ENCODE measurements at regions not wholly inside any gene's neighbourhood (a gene's known extent, or its start where the extent isn't known, plus 50 kb on each side); places are given as distances from the start of the nearest gene placed in this dataset.

DNA sequence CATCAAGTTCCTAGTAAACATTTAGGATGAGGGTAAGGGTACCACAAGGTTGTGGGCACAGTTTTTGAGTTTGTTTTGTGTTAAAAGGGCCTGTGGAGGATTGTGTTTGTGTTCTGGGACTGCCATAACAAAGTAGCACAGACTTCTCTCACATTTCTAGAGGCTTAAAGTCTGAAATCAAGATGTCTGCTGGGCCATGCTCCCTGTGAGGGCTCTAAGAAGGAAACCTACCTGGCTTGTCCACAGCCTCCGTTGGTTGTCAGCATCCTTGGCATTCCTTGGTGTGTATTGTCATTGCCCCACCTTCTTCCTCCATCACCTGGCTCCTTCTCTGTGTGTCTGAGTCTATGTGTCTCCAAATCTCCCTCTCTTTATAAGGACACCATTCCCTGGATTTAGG is 808.1 kb upstream of the RBFOX1 start:
- H3K4me1 ChIP-seq (ENCODE audit: control insufficient read depth in 2 of 2, insufficient read depth in 2 of 2, low read length in 2 of 2), result no peaks in the 10 kb centered on the region
- peaks cover 0 to 2% of the 10 kb centered on the region in 2 donors for H3K9me3 ChIP-seq (ENCODE audit: control insufficient read depth in 2 of 2, low read length in 2 of 2)
- H3K27ac ChIP-seq (ENCODE audit: low read depth in 2 of 2, low read length in 2 of 2), result no peak overlapping the region
- no peak overlapping the region for H3K9ac ChIP-seq (ENCODE audit: low read depth in 1 of 2, low read length in 2 of 2)
- no peaks in the 10 kb centered on the region for H3K36me3 ChIP-seq (ENCODE audit: control insufficient read depth in 2 of 2, insufficient read depth in 2 of 2, low read length in 2 of 2)
- no peak overlapping the region for H3K4me3 ChIP-seq (ENCODE audit: low read length in 2 of 2)
- H3K27me3 ChIP-seq (ENCODE audit: control insufficient read depth in 2 of 2, insufficient read depth in 2 of 2, low read length in 2 of 2), result no peaks in the 10 kb centered on the region

DNA sequence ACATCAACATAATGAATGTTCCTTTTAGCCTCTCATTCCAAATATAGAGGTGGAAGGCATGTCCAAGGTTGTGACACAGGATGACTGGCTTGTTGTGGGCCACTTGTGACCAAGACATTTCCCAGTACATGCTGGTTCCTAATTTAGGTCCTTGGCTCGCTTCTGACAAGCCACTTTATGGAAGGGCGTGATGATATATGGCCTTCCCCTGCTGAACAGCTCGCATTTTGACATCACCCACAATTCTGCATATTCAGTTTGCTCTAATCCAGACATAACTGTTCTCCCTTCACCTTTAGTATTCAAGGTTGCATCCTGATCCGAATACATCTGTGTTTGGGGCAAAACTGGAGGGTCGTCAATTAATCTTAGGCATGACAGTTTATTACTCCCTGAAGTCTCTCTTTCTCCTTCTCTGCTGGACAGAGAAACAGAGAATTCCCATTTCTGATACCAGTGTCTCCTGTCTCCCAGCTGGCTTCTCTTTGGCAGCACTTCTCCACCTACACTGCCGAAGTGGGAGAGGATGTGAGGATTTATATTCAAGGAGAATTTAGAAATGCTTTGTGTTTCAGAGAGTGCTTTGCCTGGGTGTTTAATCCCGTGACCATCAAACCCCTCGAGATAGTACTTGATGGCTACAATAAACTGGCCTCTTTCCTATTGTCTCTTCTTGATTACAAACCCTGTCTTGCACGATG is 815.5 kb upstream of the RBFOX1 start:
- Histone ChIP-seq H3K9ac (ENCODE audit: low read depth in 1 of 2, low read length in 2 of 2) (no peak overlapping the region), H3K36me3 (ENCODE audit: control insufficient read depth in 2 of 2, insufficient read depth in 2 of 2, low read length in 2 of 2) (no peaks in the 10 kb centered on the region), H3K4me1 (ENCODE audit: control insufficient read depth in 2 of 2, insufficient read depth in 2 of 2, low read length in 2 of 2) (no peaks in the 10 kb centered on the region), H3K27ac (ENCODE audit: low read depth in 2 of 2, low read length in 2 of 2) (no peak overlapping the region), H3K27me3 (ENCODE audit: control insufficient read depth in 2 of 2, insufficient read depth in 2 of 2, low read length in 2 of 2) (no peaks in the 10 kb centered on the region), H3K4me3 (ENCODE audit: low read length in 2 of 2) (no peak overlapping the region), H3K9me3 (ENCODE audit: control insufficient read depth in 2 of 2, low read length in 2 of 2) (no peaks in the 10 kb centered on the region)

DNA sequence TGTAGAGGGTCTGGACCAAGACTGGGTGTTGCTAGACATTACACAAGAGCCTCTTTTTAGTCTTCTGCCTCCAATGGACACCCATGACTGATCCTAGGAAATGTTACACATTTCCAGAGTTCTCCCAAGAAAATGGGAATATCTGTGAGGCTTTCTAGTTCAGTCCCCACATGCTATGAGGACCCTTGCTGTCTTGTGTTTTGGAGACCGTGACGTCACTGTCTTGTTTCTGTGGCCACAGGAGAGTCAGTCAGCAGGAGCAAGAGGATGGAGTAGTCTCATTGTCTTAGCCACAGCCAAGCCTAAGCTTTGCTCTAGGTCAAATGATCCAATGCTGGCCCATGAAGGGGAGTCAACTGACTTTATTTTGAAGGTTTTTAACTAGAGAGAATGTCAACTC is 820.1 kb upstream of the RBFOX1 start:
- H3K36me3 ChIP-seq (ENCODE audit: control insufficient read depth in 2 of 2, insufficient read depth in 2 of 2, low read length in 2 of 2), result no peaks in the 10 kb centered on the region
- H3K4me3 ChIP-seq (ENCODE audit: low read length in 2 of 2), result no peak overlapping the region
- no peak overlapping the region for H3K27ac ChIP-seq (ENCODE audit: low read depth in 2 of 2, low read length in 2 of 2)
- no peak overlapping the region for H3K9ac ChIP-seq (ENCODE audit: low read depth in 1 of 2, low read length in 2 of 2)
- no peaks in the 10 kb centered on the region for H3K4me1 ChIP-seq (ENCODE audit: control insufficient read depth in 2 of 2, insufficient read depth in 2 of 2, low read length in 2 of 2)
- no peaks in the 10 kb centered on the region for H3K9me3 ChIP-seq (ENCODE audit: control insufficient read depth in 2 of 2, low read length in 2 of 2)
- H3K27me3 ChIP-seq (ENCODE audit: control insufficient read depth in 2 of 2, insufficient read depth in 2 of 2, low read length in 2 of 2), result no peaks in the 10 kb centered on the region

DNA sequence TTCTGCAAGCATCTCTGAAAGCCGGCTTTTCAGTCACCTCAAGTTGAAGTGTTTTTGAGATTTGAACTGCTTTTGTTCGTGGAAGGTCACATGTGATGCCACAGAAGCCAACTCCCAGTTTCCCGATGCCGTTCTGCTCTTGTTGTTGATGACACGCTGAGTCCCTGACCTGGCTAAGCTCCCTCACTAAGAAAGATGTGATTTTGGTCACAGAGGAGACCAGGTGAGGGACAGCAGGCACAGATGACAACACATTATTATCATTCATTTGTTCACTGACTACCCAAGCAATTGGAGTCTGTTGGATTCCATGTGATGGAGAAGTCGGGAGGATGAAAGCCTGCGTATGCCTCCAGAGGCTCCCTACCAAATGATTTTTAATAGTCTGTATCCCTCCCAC is 822.4 kb upstream of the RBFOX1 start:
- Histone ChIP-seq H3K4me3 (ENCODE audit: low read length in 2 of 2) (no peak overlapping the region), H3K9ac (ENCODE audit: low read depth in 1 of 2, low read length in 2 of 2) (no peak overlapping the region), H3K27me3 (ENCODE audit: control insufficient read depth in 2 of 2, insufficient read depth in 2 of 2, low read length in 2 of 2) (no peaks in the 10 kb centered on the region), H3K36me3 (ENCODE audit: control insufficient read depth in 2 of 2, insufficient read depth in 2 of 2, low read length in 2 of 2) (no peaks in the 10 kb centered on the region), H3K27ac (ENCODE audit: low read depth in 2 of 2, low read length in 2 of 2) (no peak overlapping the region), H3K9me3 (ENCODE audit: control insufficient read depth in 2 of 2, low read length in 2 of 2) (no peaks in the 10 kb centered on the region), H3K4me1 (ENCODE audit: control insufficient read depth in 2 of 2, insufficient read depth in 2 of 2, low read length in 2 of 2) (no peaks in the 10 kb centered on the region)

DNA sequence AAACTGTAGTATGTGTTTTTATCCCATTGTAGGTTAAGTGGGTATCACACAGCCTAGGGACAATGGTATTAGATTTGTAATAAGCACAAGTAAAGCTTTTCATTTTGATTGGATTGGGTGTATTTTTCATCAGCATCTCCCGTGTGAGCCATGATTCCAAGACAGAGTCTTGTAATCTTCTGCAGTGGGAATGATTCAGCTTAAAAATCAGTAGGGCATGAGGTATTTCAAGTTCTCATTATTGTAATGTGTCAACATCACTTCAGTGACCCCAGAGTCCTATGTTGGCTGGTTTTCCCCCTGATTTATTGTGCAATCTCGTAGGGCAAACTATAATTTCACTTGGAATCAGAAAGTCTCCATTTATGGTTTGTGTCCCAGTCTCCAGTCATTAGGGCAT is 833.2 kb upstream of the RBFOX1 start:
- H3K4me1 ChIP-seq (ENCODE audit: control insufficient read depth in 2 of 2, insufficient read depth in 2 of 2, low read length in 2 of 2), result no peaks in the 10 kb centered on the region
- H3K27me3 ChIP-seq (ENCODE audit: control insufficient read depth in 2 of 2, insufficient read depth in 2 of 2, low read length in 2 of 2), result no peaks in the 10 kb centered on the region
- no peak overlapping the region for H3K4me3 ChIP-seq (ENCODE audit: low read length in 2 of 2)
- H3K9ac ChIP-seq (ENCODE audit: low read depth in 1 of 2, low read length in 2 of 2), result no peak overlapping the region
- no peak overlapping the region for H3K27ac ChIP-seq (ENCODE audit: low read depth in 2 of 2, low read length in 2 of 2)
- H3K9me3 ChIP-seq (ENCODE audit: control insufficient read depth in 2 of 2, low read length in 2 of 2), result no peaks in the 10 kb centered on the region
- no peaks in the 10 kb centered on the region for H3K36me3 ChIP-seq (ENCODE audit: control insufficient read depth in 2 of 2, insufficient read depth in 2 of 2, low read length in 2 of 2)

DNA sequence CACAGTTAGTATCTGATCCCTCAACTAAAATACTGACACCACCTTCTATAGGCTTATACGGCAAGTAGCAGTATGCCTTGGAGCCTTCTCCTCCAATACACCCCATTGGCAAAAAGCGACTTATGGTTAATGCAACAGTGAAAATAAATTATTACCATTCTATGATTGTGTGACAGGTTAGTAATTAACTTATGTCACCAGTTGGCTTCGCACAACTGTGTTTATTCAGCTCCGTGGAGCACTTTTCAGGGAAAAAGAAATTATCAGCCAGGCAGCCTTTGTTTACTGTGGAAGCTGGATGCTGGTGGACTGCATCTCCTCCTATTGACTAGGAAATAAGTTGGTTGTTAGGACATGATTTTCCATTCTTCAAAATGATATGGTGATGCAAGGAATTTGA is 833.8 kb upstream of the RBFOX1 start:
- Histone ChIP-seq H3K9ac (ENCODE audit: low read depth in 1 of 2, low read length in 2 of 2) (no peak overlapping the region), H3K9me3 (ENCODE audit: control insufficient read depth in 2 of 2, low read length in 2 of 2) (no peaks in the 10 kb centered on the region), H3K27ac (ENCODE audit: low read depth in 2 of 2, low read length in 2 of 2) (no peak overlapping the region), H3K4me3 (ENCODE audit: low read length in 2 of 2) (no peak overlapping the region), H3K27me3 (ENCODE audit: control insufficient read depth in 2 of 2, insufficient read depth in 2 of 2, low read length in 2 of 2) (no peaks in the 10 kb centered on the region), H3K36me3 (ENCODE audit: control insufficient read depth in 2 of 2, insufficient read depth in 2 of 2, low read length in 2 of 2) (no peaks in the 10 kb centered on the region), H3K4me1 (ENCODE audit: control insufficient read depth in 2 of 2, insufficient read depth in 2 of 2, low read length in 2 of 2) (no peaks in the 10 kb centered on the region)

DNA sequence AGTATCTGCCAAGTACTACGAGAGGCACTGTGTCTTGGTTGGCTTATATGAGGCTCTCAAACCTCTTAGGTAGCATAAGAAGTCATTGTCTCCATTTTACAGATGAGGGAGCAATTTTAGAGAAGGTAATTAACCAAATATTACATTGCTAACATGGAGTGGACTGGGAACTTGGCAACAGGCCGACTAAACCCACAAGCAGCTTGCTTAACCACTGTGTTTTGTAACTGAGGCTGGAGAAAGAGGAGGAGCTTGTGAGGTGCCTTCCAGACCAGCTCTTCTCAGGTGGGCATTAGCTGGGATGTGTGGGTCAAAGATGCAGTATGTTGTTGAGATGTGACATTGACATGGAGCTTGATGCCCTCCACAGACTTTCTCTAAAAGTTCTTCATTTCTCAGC is 835.6 kb upstream of the RBFOX1 start:
- Histone ChIP-seq H3K9me3 (ENCODE audit: control insufficient read depth in 2 of 2, low read length in 2 of 2) (no peaks in the 10 kb centered on the region), H3K4me1 (ENCODE audit: control insufficient read depth in 2 of 2, insufficient read depth in 2 of 2, low read length in 2 of 2) (peaks cover 0 to 3% of the 10 kb centered on the region in 2 donors), H3K36me3 (ENCODE audit: control insufficient read depth in 2 of 2, insufficient read depth in 2 of 2, low read length in 2 of 2) (no peaks in the 10 kb centered on the region), H3K27ac (ENCODE audit: low read depth in 2 of 2, low read length in 2 of 2) (no peak overlapping the region), H3K9ac (ENCODE audit: low read depth in 1 of 2, low read length in 2 of 2) (no peak overlapping the region), H3K27me3 (ENCODE audit: control insufficient read depth in 2 of 2, insufficient read depth in 2 of 2, low read length in 2 of 2) (no peaks in the 10 kb centered on the region), H3K4me3 (ENCODE audit: low read length in 2 of 2) (no peak overlapping the region)

DNA sequence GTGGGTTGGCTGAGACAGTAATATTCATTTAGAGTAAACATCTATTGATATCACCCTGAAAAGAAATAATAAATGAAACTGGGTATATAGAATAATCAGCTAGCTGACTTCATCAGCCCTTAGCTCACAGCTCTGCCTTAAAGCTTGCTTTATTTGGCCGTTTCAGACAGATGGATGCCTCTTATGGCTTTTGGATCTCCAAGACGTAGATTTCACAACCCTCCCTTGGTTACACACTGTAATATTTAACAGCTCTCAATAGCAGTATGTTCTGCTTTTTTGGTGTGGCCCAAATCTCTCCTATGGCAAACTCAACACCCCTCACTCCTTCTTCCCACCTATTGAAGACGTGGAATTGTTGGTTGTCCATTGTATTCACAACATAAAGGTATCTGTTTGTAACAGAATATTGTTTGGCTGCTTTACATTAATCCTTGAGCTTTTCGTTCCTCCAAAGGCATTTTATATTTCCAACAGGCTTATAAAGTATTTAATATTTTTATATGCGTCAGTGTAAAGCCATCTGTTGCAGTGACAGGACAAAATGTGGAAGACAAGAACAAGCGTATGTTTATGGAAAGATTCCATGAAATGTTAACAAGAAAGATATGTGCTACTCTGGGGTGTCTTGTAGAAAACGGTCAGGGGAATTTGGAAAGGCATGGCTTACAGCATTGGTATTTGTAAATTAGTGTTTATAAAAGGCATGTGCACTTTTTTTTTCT is 837.0 kb upstream of the RBFOX1 start:
- no peaks in the 10 kb centered on the region for H3K36me3 ChIP-seq (ENCODE audit: control insufficient read depth in 2 of 2, insufficient read depth in 2 of 2, low read length in 2 of 2)
- no peak overlapping the region for H3K27ac ChIP-seq (ENCODE audit: low read depth in 2 of 2, low read length in 2 of 2)
- no peaks in the 10 kb centered on the region for H3K27me3 ChIP-seq (ENCODE audit: control insufficient read depth in 2 of 2, insufficient read depth in 2 of 2, low read length in 2 of 2)
- peaks cover 0 to 3% of the 10 kb centered on the region in 2 donors for H3K4me1 ChIP-seq (ENCODE audit: control insufficient read depth in 2 of 2, insufficient read depth in 2 of 2, low read length in 2 of 2)
- H3K9ac ChIP-seq (ENCODE audit: low read depth in 1 of 2, low read length in 2 of 2), result no peak overlapping the region
- no peak overlapping the region for H3K4me3 ChIP-seq (ENCODE audit: low read length in 2 of 2)
- H3K9me3 ChIP-seq (ENCODE audit: control insufficient read depth in 2 of 2, low read length in 2 of 2), result no peaks in the 10 kb centered on the region

DNA sequence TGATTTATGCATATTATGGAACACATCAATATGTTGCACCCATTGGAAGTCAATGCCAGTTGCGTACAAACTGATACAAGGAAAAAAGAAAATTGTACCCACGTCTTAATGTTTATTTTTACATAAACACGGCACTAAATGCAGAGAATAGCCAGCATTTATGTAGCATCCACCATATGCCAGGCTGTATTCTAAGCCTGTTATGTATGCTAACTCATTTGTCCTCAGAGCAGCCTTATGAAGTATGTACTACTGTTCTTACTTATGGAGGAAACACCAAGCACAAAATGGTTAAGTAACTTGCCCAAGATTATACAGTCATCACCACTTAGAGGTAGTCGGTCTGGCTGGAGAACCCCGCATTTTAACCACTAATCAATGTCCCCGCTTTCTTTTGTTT is 837.9 kb upstream of the RBFOX1 start:
- Histone ChIP-seq H3K9ac (ENCODE audit: low read depth in 1 of 2, low read length in 2 of 2) (no peak overlapping the region), H3K27me3 (ENCODE audit: control insufficient read depth in 2 of 2, insufficient read depth in 2 of 2, low read length in 2 of 2) (no peaks in the 10 kb centered on the region), H3K27ac (ENCODE audit: low read depth in 2 of 2, low read length in 2 of 2) (no peak overlapping the region), H3K36me3 (ENCODE audit: control insufficient read depth in 2 of 2, insufficient read depth in 2 of 2, low read length in 2 of 2) (no peaks in the 10 kb centered on the region), H3K4me1 (ENCODE audit: control insufficient read depth in 2 of 2, insufficient read depth in 2 of 2, low read length in 2 of 2) (peaks cover 0 to 3% of the 10 kb centered on the region in 2 donors), H3K4me3 (ENCODE audit: low read length in 2 of 2) (no peak overlapping the region), H3K9me3 (ENCODE audit: control insufficient read depth in 2 of 2, low read length in 2 of 2) (no peaks in the 10 kb centered on the region)

DNA sequence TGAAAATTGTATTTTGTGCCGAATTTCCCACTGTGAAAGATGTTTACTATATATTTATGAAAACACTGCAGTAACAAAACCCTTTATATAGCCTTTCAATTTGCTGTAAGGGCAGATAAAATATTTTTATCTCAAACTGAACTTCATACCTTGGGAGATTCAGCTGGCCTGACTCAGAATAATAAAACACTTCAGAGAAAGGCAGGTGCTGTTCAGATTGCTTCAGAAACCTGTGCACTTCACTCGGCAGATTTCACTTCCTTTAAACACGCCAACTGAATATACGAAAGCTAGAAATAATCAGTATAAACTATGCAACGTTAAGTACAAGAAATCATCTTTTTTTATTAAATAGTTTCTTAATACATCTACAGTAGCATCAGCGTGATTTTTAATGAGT is 839.1 kb upstream of the RBFOX1 start:
- no peaks in the 10 kb centered on the region for H3K27me3 ChIP-seq (ENCODE audit: control insufficient read depth in 2 of 2, insufficient read depth in 2 of 2, low read length in 2 of 2)
- H3K9me3 ChIP-seq (ENCODE audit: control insufficient read depth in 2 of 2, low read length in 2 of 2), result no peaks in the 10 kb centered on the region
- H3K27ac ChIP-seq (ENCODE audit: low read depth in 2 of 2, low read length in 2 of 2), result no peak overlapping the region
- peaks cover 0 to 3% of the 10 kb centered on the region in 2 donors for H3K4me1 ChIP-seq (ENCODE audit: control insufficient read depth in 2 of 2, insufficient read depth in 2 of 2, low read length in 2 of 2)
- H3K36me3 ChIP-seq (ENCODE audit: control insufficient read depth in 2 of 2, insufficient read depth in 2 of 2, low read length in 2 of 2), result no peaks in the 10 kb centered on the region
- no peak overlapping the region for H3K4me3 ChIP-seq (ENCODE audit: low read length in 2 of 2)
- H3K9ac ChIP-seq (ENCODE audit: low read depth in 1 of 2, low read length in 2 of 2), result no peak overlapping the region
